Colon (tissue), 2 donors: ENCODE measurements at regions not wholly inside any gene's neighbourhood (a gene's known extent, or its start where the extent isn't known, plus 50 kb on each side); places are given as distances from the start of the nearest gene placed in this dataset.
"Not testable (repeated sequence)": the region's sequence is repeated elsewhere in the genome, so short reads cannot be mapped to it uniquely, and the experiment has no call there.

Experiments
- FAIRE-seq: peaks from 2 replicates; lab custom pipeline; 2012; peaks lifted over from hg19 to GRCh38; lab: Jason Lieb, UNC
- donor health status: control.
- donor health status: control.

DNA sequence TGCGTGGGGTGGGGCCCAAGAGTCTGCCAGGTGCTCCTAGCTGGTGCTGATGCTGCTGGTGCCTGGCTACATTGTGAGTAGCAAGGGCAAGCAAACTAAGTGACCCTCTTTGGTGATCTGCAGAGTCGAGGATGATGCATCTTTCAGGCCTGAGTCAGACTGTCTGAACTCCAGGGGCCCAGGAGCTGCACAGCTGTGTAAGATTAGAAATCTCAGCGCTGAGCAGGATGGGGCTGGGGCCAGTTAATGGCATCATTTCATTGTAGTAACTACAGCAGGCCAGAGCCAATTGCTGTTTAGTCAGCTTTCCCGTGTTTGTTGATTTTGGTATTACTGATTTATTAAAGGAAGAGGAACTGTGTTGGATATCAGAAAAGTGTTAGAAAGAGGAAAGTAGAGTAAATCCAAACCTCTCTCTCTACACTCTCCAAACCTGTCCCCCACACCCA is 365.2 kb downstream of the PAX1 start:
- no peak for FAIRE-seq

DNA sequence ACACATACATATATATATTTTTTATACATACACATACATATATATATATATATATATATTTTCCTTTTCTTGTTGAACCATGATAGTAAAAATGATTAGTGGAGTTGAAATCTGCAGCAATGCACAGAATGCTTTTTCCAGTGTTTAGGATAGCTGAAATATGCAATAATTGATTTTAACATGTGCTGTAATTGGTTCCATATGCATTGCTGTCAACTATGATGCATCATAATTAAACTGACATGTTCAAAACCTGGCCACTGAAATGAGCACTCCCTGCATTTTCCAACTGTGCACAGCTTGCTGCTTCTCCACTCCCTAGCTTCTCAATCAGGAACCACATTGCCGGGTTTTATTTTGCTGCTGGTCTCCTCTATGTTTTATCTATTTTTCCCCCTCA is 358.3 kb downstream of the PAX1 start:
- FAIRE-seq, result no peak

DNA sequence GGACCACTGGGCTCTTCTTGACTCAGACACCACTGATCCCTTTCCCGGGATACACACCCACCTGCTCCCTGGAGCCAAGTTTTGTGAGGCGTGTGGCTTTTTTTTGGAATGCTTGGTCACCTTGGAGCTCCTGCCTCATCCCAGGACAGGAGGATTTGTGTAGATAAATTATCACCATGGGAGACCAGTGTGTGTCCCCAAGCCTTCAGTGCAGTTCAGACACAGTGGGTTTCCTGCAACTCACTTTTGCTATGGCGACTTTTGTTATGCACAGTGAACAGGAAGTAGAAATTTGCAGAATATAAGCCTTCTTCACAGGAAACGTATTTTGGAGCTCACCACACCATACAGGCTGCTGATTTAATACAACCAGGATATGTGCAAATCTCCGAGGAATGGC is 357.4 kb downstream of the PAX1 start:
- FAIRE-seq, result no peak

DNA sequence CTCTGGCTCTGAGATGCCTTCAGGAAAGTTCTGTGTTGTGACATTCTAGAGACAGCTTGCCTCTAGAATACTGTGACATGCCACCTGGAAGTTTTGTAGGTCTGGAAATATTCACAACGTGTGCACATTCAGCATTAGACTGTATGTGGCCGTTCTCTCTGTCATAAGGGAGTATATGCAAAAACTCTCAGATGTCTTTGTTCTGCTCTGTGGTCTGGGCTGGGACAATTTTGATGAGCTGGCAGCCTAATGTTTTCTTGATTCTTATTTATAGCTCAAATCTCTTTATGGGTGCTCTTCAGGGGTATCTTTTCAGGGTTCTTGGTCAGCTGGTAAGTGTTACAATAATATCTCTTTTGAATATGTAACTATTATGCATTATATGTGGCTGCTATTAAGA is 355.1 kb downstream of the PAX1 start:
- FAIRE-seq, result no peak

DNA sequence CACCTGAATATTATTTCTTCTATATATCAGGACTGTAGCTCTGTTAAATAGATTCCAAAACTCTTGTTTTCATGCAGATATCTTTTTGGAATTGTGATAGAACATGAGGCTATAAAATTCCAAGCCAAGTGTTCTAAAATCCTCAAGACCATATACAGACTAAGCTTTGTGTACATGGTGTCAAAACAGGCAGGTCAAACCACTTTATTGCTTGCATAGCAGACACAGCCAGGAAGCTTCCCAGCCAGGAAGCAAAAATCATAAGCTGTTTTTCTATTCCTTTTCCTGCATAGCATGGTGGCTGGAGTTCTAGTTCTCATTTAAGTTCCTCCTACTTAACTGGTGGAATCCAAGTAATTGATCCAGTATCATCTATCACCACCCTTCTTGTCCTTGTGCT is 353.3 kb downstream of the PAX1 start:
- no peak for FAIRE-seq

GRCh38 chr20:22055981-22056380 is 350.5 kb downstream of the PAX1 start:
- FAIRE-seq, result no peak

GRCh38 chr20:22052025-22052650 is 346.7 kb downstream of the PAX1 start:
- no peak for FAIRE-seq

DNA sequence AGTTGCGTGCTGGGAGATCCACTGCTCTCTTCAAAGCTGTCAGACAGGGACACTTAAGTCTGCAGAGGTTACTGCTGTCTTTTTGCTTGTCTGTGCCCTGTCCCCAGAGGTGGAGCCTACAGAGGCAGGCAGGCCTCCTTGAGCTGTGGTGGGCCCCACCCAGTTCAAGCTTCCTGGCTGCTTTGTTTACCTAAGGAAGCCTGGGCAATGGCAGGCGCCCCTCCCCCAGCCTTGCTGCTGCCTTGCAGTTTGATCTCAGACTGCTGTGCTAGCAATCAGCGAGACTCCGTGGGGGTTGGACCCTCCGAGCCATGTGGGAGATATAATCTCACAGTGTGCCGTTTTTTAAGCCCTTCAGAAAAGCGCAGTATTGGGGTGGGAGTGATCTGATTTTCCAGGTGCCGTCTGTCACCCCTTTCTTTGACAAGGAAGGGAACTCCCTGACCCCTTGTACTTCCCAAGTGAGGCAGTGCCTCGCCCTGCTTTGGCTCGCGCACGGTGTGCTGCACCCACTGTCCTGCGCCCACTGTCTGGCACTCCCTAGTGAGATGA is 340.6 kb downstream of the PAX1 start:
- not testable (repeated sequence) for FAIRE-seq

DNA sequence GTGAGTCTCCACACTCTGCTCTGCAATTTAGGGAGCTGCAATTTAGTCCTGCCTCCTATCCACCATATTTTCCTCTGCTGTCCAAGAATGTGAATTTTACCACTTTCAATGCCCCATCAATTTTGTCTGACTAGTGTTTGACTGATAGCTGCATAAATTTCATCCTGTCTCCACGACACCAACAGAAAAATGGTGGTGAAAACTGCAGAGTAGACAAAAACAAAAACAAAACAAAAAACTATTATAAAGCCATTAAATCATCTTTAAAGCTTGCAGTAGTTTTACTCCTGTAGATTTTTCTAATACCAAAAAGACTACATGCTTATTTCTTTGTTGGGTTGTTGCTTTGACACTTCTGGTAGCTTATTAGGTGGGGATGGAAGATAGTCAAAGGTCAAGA is 322.0 kb downstream of the PAX1 start:
- no peak for FAIRE-seq

DNA sequence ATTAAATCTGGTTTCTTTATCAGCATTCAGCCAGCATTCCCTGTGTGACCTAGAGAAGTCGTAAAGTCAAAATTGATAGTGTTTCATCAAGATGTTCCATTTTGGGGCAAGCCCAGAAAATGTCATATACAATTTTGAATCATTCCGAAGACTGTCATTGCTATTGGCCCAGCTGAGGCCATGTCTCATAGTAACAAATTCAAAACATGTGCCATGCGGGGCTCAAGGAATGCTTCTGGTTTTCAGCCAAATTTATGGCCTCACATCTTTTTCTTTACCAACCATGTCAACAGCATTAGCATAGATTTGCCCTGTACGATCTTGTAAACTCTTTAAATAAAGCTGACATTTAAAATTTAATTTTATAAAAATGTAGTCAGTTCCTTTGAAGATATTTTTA is 314.7 kb downstream of the PAX1 start:
- FAIRE-seq, result no peak

DNA sequence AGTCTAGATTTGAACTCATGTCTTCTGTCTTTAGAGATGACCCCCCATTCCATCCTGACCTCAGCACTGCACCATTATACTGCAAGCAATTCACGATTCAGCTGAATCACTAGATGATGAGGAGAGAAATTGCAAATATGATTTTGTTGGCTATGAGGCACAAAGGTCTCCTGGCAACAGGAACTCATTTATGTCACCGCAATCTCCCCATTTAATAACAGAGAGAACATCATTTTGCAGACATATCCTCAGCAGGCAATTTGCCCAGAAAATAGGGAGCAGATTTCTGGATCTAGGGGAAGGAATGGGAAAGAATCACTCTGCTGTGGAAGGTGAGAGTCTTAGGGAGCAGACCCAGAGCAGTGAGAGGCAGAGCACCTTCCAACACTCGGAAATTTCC is 303.0 kb downstream of the PAX1 start:
- no peak for FAIRE-seq

DNA sequence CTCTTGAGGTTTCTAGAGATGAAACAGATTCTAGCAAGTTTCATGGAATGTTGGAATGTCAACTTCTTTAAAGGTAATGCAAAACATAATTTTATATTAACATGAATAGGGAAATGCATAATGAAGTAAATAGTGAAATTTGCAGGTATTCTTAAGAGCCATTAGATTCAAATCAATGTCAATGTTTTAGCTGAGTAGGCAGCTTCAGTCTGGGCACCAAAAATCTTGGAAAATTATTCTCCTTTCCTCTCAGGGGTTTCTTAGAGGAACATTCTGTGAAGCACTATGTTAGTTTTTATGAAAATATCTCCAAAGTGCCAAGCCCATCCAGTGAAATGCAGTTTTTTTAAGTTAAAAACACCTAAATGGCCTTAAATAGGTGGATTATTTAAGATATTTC is 300.8 kb downstream of the PAX1 start:
- no peak for FAIRE-seq

GRCh38 chr20:22005535-22005934 is 300.1 kb downstream of the PAX1 start:
- no peak for FAIRE-seq

DNA sequence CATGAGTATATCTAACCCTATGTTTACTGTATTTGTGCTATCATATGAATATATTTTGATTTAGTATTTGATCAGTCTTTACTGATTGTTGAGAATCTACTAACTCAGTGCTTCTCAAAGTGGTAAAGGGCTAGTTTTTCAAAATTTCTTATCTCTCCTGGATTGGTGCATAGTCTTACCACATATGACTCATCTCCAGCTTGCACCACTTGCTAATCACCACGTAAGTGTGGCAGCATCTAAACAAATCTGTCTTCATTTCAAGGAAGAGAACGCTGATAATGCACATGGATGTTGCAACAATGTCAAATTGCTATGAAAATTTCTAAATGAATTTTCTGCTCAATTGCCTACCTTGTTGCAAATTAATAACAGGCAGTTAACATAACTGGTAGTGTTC is 299.5 kb downstream of the PAX1 start:
- no peak for FAIRE-seq

GRCh38 chr20:22003680-22004079 is 298.2 kb downstream of the PAX1 start:
- no peak for FAIRE-seq

DNA sequence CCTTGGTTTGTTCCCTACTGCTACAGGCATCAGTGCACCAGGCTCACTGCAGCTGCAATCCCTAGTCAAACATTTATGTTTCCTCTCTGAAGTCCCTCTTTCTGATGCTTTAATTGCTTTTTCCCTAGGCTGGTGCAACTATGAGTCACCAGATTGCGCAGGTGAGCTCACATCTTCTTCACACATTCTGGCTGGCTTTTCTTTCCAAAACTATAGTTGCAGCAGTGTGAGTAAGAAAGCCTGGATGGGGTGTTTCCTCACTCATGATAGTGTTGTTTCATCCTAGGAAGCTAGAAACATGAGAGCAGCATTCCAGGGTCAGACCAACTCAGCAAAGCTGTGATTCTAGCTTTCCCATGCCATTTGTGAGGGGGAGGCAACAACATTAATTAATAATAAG is 296.4 kb downstream of the PAX1 start:
- no peak for FAIRE-seq

- no peak for FAIRE-seq
Measured at GRCh38 chr20:21995461-21995860, 290.0 kb downstream of the PAX1 start.

DNA sequence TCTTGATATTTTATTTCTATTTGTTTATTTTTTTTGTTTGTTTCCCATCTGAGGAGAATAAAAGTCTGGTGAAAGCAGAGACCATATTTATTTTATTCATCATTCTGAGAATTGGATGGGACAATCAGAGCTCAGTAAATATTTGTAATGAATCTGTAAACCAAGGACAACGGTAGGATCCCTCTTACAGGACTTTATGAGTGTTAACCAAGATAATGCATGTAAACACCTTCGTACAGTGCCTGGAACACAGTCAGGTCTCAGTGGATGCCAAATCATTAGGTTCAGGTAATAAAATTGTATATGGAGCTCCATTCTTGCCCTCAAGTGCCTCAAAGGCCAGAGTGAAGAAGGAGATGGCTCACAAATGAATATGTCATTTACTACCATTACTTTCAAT is 288.7 kb downstream of the PAX1 start:
- no peak for FAIRE-seq

DNA sequence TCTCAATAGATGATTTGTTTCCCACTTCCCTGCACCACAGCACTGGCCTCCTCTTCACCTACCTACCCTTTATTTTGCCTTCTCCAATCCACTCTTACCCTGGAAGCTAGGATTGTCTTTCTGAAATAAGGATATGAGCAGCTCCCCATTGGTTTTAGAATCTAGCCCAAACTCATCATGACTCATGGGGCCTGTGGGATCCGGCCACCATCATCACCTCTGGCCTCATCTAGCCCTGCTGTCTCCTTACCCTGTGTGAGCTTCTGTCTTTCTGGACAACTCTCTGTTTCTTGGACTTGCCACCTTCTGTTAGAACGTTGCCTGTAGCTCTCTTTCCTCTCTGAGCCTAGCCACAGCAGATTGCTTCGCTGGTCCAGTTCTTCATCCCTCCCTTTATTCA is 277.1 kb downstream of the PAX1 start:
- FAIRE-seq, result no peak

GRCh38 chr20:21981597-21982344 is 276.3 kb downstream of the PAX1 start:
- FAIRE-seq, result no peak

DNA sequence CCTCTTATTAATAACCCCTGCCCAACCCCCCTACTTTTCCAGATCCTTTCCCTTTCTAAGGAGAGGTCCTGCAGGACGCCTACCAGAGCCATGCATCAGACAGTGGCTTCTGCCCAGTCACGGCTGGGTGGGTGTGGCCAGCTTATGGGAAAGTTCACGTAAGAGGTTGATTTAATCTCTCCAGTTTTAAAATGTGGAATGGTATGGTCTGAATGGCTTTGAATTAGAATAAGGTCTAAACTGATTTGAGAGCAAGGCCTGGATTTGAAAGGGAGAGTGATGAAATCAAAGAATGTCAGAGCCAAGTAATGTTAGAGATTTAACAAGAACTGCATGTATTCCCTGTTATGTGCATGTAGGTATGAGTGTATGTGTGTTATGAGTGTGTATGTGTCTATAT is 275.7 kb downstream of the PAX1 start:
- no peak for FAIRE-seq

GRCh38 chr20:21971436-21971835 is 266.0 kb downstream of the PAX1 start:
- FAIRE-seq, result no peak

- no peak for FAIRE-seq
Measured at GRCh38 chr20:21968486-21968885, 263.0 kb downstream of the PAX1 start.

DNA sequence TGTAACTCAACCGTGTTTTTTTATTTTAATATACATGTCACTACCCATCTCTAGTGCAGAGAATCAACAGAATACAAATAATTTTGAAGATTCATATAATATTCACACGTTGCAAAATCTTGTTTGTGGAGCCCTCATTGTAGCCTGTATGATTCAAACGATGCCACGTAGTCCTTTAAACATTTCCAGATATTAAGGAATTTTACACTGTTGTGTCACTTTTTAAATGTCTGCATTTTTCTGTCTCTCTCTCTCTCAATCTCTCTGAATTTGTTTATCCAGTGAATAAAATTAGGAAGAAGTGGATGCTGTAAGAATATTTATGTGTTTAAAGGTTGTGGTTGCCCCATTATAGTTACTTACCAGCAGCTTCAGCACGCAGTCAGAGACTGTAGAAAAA is 262.0 kb downstream of the PAX1 start:
- FAIRE-seq, result no peak
